ENCODE measurements at regions not wholly inside any gene's neighbourhood (a gene's known extent, or its start where the extent isn't known, plus 50 kb on each side); places are given as distances from the start of the nearest gene placed in this dataset.

GRCh38 chr14:55512421-55512820, 67.6 kb upstream of the KTN1 start:
- no peaks in the 10 kb centered on the region for H3K36me3 ChIP-seq (ENCODE audit: control insufficient read depth in 2 of 2, insufficient read depth in 2 of 2, low read length in 1 of 2)
- no peak overlapping the region for H3K9ac ChIP-seq (ENCODE audit: control insufficient read depth, insufficient read depth, low read length)
- in situ Hi-C loops (cut with MboI) (no loop called here), intact Hi-C loops (cut with micrococcal nuclease; ENCODE audit: unreplicated experiment) (no loop called here)
- no peak overlapping the region for H3K4me3 ChIP-seq
- TF ChIP-seq ZBTB11 (CRISPR knock-in tag; IDR thresholded peaks at IDR 0.05): no peak
- TF ChIP-seq DPF2 (IDR thresholded peaks at IDR 0.05): no peak
- TF ChIP-seq JUND (IDR thresholded peaks at IDR 0.05; ENCODE audit: low read depth, low read length): no peak
- TF ChIP-seq CHD4 (IDR thresholded peaks at IDR 0.05): no peak
- no peak for TF ChIP-seq SMC3 (IDR thresholded peaks at IDR 0.05; ENCODE audit: borderline replicate concordance, low read length)
- no peak for TF ChIP-seq NR2C1 (IDR thresholded peaks at IDR 0.05)
- no peak for TF ChIP-seq ELK1 (IDR thresholded peaks at IDR 0.05; ENCODE audit: low read depth, low read length)
- BruUV-seq (replicated peaks): no TSS peak
- no peaks in the 10 kb centered on the region for H3K79me2 ChIP-seq (ENCODE audit: control insufficient read depth, insufficient read depth, low read length)
- DNase-seq (ENCODE audit: low read depth, low spot score): no peak
- RAD21 ChIA-PET (ENCODE audit: unreplicated experiment): no interaction called here
- no peak for FAIRE-seq
- no peak overlapping the region for H3K27ac ChIP-seq (ENCODE audit: control insufficient read depth, insufficient read depth)
- no peaks in the 10 kb centered on the region for H3K9me3 ChIP-seq (replicated peaks; ENCODE audit: control insufficient read depth, insufficient read depth, low read length)
- H2AFZ ChIP-seq (ENCODE audit: control insufficient read depth, low read depth, low read length): no peak overlapping the region
- H3K27me3 ChIP-seq (replicated peaks in 1 of 2; ENCODE audit: control insufficient read depth in 2 of 2, insufficient read depth in 2 of 2, low read length in 1 of 2): no peaks in the 10 kb centered on the region
- ATAC-seq: no peak
- POLR2A ChIA-PET: no interaction called here
- no peak overlapping the region for H3K4me2 ChIP-seq (ENCODE audit: control insufficient read depth, insufficient read depth)
- 0% methylated on average over 1 of the region's 1 CpG for WGBS (ENCODE audit: insufficient coverage, insufficient replicate concordance, low lambda C conversion rate, missing lambda C conversion rate)
- H4K20me1 ChIP-seq (ENCODE audit: control insufficient read depth, insufficient read depth): no peaks in the 10 kb centered on the region
- CTCF ChIA-PET: no interaction called here
- SMC1A ChIA-PET (ENCODE audit: uncharacterized antibody, unreplicated experiment): no interaction called here
- no peaks in the 10 kb centered on the region for H3K4me1 ChIP-seq (ENCODE audit: control insufficient read depth, insufficient read depth, low read length)
